IMR-90 (cell line): ENCODE measurements at regions not wholly inside any gene's neighbourhood (a gene's known extent, or its start where the extent isn't known, plus 50 kb on each side); places are given as distances from the start of the nearest gene placed in this dataset.

Experiments used
- ATAC-seq: fragments of 200-7000 bp; cut with Tn5 transposase; 2 replicates; pipeline ENCODE4 v1.9.1; 2020; ENCODE audit warnings: low read depth, mild to moderate bottlenecking, moderate library complexity
- BruUV-seq: library from RNA; stranded (reverse); fragments of 400-500 nt; replicated peaks from 2 replicates; lab custom pipeline; 2021; lab: Mats Ljungman, UMichigan
- CTCF ChIA-PET: fragments of 300-600 bp; formaldehyde crosslinking; extraction: SDS; loops from one replicate; lab custom pipeline; 2021; ENCODE audit warnings: antibody characterized with exemption; lab: Yijun Ruan, JAX
- POLR2A ChIA-PET: fragments of 300-600 bp; sonication (Branson Sonifier 250); formaldehyde crosslinking; loops from one replicate; lab custom pipeline; 2022; ENCODE audit warnings: antibody characterized with exemption; ENCODE audit not compliant: unreplicated experiment; lab: Charles Lee
- DNase-seq: peaks from one replicate; pipeline ENCODE4 v3.0.0; 2013
- H2AFZ ChIP-seq: replicated peaks from 2 replicates; pipeline ENCODE3; 2013; ENCODE audit warnings: low read length, mild to moderate bottlenecking; ENCODE audit not compliant: poor library complexity
- H2AK5ac ChIP-seq: 2 replicates; pipeline ENCODE4 v1.6.1; 2013; ENCODE audit warnings: low read depth, low read length, inconsistent platforms
- H2AK9ac ChIP-seq: replicated peaks from 2 replicates; pipeline ENCODE3; 2013; ENCODE audit warnings: mild to moderate bottlenecking, low read depth, low read length, moderate library complexity; ENCODE audit not compliant: poor library complexity
- H2BK120ac ChIP-seq: 2 replicates; pipeline ENCODE4 v1.6.1; 2013; ENCODE audit warnings: low read depth, low read length, inconsistent platforms
- H2BK15ac ChIP-seq: 3 replicates; pipeline ENCODE4 v1.6.1; 2013; ENCODE audit warnings: low read depth, low read length, inconsistent platforms
- H2BK20ac ChIP-seq: 2 replicates; pipeline ENCODE4 v1.6.1; 2013; ENCODE audit warnings: low read depth, mild to moderate bottlenecking, inconsistent platforms, low read length, moderate library complexity
- H2BK5ac ChIP-seq: 2 replicates; pipeline ENCODE4 v1.6.1; 2013; ENCODE audit warnings: mild to moderate bottlenecking, low read depth, low read length, inconsistent platforms; ENCODE audit not compliant: poor library complexity, severe bottlenecking
- H3K14ac ChIP-seq: replicated peaks from 2 replicates; pipeline ENCODE4 v1.6.1; 2013; ENCODE audit warnings: low read depth, low read length, inconsistent platforms
- H3K18ac ChIP-seq: 2 replicates; pipeline ENCODE4 v1.6.1; 2013; ENCODE audit warnings: low read depth, low read length, control low read depth
- H3K23ac ChIP-seq: 2 replicates; pipeline ENCODE4 v1.6.1; 2013; ENCODE audit warnings: low read depth, low read length, inconsistent platforms
- H3K27ac ChIP-seq: 2 replicates; pipeline ENCODE4 v1.5.1; 2013; ENCODE audit warnings: mild to moderate bottlenecking, control low read depth, low read length; ENCODE audit not compliant: insufficient read depth
- H3K27me3 ChIP-seq: 2 replicates; pipeline ENCODE4 v1.6.1; 2013; ENCODE audit warnings: low read length; ENCODE audit not compliant: control insufficient read depth, insufficient read depth
- H3K36me3 ChIP-seq: 2 replicates; pipeline ENCODE4 v1.6.1; 2013; ENCODE audit warnings: low read length, mixed read lengths; ENCODE audit not compliant: control insufficient read depth, insufficient read depth
- H3K4ac ChIP-seq: 2 replicates; pipeline ENCODE4 v1.6.1; 2013; ENCODE audit warnings: low read depth, low read length, inconsistent platforms
- H3K4me1 ChIP-seq: 2 replicates; pipeline ENCODE4 v1.6.1; 2013; ENCODE audit warnings: low read length, mixed read lengths; ENCODE audit not compliant: control insufficient read depth, insufficient read depth
- H3K4me2 ChIP-seq: 2 replicates; pipeline ENCODE4 v1.6.1; 2013; ENCODE audit warnings: low read depth, mild to moderate bottlenecking, control low read depth, low read length, moderate library complexity
- H3K4me3 ChIP-seq: 2 replicates; pipeline ENCODE4 v1.5.1; 2013; ENCODE audit warnings: low read depth, mild to moderate bottlenecking, control low read depth, low read length, moderate library complexity; ENCODE audit not compliant: insufficient read depth
- H3K56ac ChIP-seq: 2 replicates; pipeline ENCODE4 v1.6.1; 2013; ENCODE audit warnings: low read length, inconsistent platforms; ENCODE audit not compliant: insufficient read depth; ENCODE audit errors: extremely low read depth
- H3K79me1 ChIP-seq, 2 experiments: 2 replicates each; pipeline ENCODE4 v1.6.1; 2013; ENCODE audit warnings: low read length in 2 of 2, inconsistent platforms in 1 of 2, low read depth in 1 of 2
- H3K9ac ChIP-seq: 2 replicates; pipeline ENCODE4 v1.6.1; 2013; ENCODE audit warnings: low read depth, low read length, control low read depth
- H3K9me1 ChIP-seq: 2 replicates; pipeline ENCODE4 v1.6.1; 2013; ENCODE audit warnings: low read length, inconsistent platforms; ENCODE audit not compliant: insufficient read depth
- H3K9me3 ChIP-seq: 2 replicates; pipeline ENCODE4 v1.6.1; 2013; ENCODE audit warnings: low read length; ENCODE audit not compliant: control insufficient read depth, insufficient read depth
- H4K20me1 ChIP-seq: 2 replicates; pipeline ENCODE4 v1.6.1; 2013; ENCODE audit warnings: low read length, inconsistent platforms; ENCODE audit not compliant: insufficient read depth
- H4K5ac ChIP-seq: 2 replicates; pipeline ENCODE4 v1.6.1; 2013; ENCODE audit warnings: mild to moderate bottlenecking, low read depth, low read length, control low read depth
- H4K8ac ChIP-seq, 2 experiments: 2 replicates each; pipeline ENCODE4 v1.6.1; 2013; ENCODE audit warnings: low read depth in 2 of 2, low read length in 2 of 2, control low read depth in 1 of 2, inconsistent platforms in 1 of 2
- H4K91ac ChIP-seq: 2 replicates; pipeline ENCODE4 v1.6.1; 2013; ENCODE audit warnings: low read depth, low read length, inconsistent platforms; ENCODE audit not compliant: insufficient read depth
- BHLHE40 ChIP-seq: fragments of 150-350 bp; IDR thresholded peaks from 2 replicates; pipeline ENCODE4 v1.6.1; 2016; ENCODE audit warnings: mild to moderate bottlenecking, low read depth, low read length
- CEBPB ChIP-seq: IDR thresholded peaks from 2 replicates; pipeline ENCODE4 v1.6.1; 2012; ENCODE audit warnings: low read depth, low read length, improper control_type of control experiment
- CHD1 ChIP-seq: IDR thresholded peaks from 2 replicates; pipeline ENCODE4 v1.6.1; 2012; ENCODE audit warnings: low read depth, low read length, improper control_type of control experiment
- CTCF ChIP-seq: conservative IDR thresholded peaks from 2 replicates; pipeline ENCODE4 v1.5.1; 2012; ENCODE audit warnings: mild to moderate bottlenecking, low read depth, low read length, improper control_type of control experiment
- FOS ChIP-seq: fragments of 150-350 bp; IDR thresholded peaks from 2 replicates; pipeline ENCODE4 v1.6.1; 2016; ENCODE audit warnings: low read depth, low read length
- MAFK ChIP-seq: IDR thresholded peaks from 2 replicates; pipeline ENCODE4 v1.6.1; 2012; ENCODE audit warnings: low read depth, low read length, improper control_type of control experiment
- MAZ ChIP-seq: IDR thresholded peaks from 2 replicates; pipeline ENCODE4 v1.6.1; 2012; ENCODE audit warnings: low read depth, mild to moderate bottlenecking, low read length, improper control_type of control experiment, moderate library complexity, borderline replicate concordance
- MXI1 ChIP-seq: IDR thresholded peaks from 2 replicates; pipeline ENCODE4 v1.6.1; 2012; ENCODE audit warnings: low read depth, mild to moderate bottlenecking, low read length, moderate library complexity, borderline replicate concordance
- POLR2A ChIP-seq: IDR thresholded peaks from 2 replicates; pipeline ENCODE4 v1.6.1; 2012; ENCODE audit warnings: mild to moderate bottlenecking, low read depth, low read length
- RAD21 ChIP-seq: IDR thresholded peaks from 2 replicates; pipeline ENCODE4 v1.6.1; 2012; ENCODE audit warnings: low read length, improper control_type of control experiment
- RCOR1 ChIP-seq: IDR thresholded peaks from 2 replicates; pipeline ENCODE4 v1.6.1; 2012; ENCODE audit warnings: mild to moderate bottlenecking, low read length, improper control_type of control experiment; ENCODE audit not compliant: insufficient replicate concordance
- RFX5 ChIP-seq: IDR thresholded peaks from 2 replicates; pipeline ENCODE4 v1.8.0; 2012; ENCODE audit warnings: low read depth, mild to moderate bottlenecking, low read length, moderate library complexity
- SMC3 ChIP-seq: fragments of 150-350 bp; IDR thresholded peaks from 2 replicates; pipeline ENCODE4 v1.6.1; 2016; ENCODE audit warnings: low read depth, mild to moderate bottlenecking, antibody characterized with exemption, low read length, moderate library complexity
- USF2 ChIP-seq: fragments of 150-350 bp; IDR thresholded peaks from 2 replicates; pipeline ENCODE4 v1.6.1; 2017; ENCODE audit warnings: mild to moderate bottlenecking, antibody characterized with exemption, low read length, low read depth
- WGBS, 2 experiments: methylation state at CpG; one replicate each; pipeline versions ENCODE4 v1.1.5 to v1.1.7; 2013; ENCODE audit warnings: missing lambda C conversion rate in 2 of 2; ENCODE audit not compliant: insufficient read length in 1 of 2; ENCODE audit errors: extremely low coverage in 2 of 2; 5-methylcytosine and 5-hydroxymethylcytosine counted together
- dilution Hi-C: fragments of 300-500 bp; cut with HindIII; formaldehyde crosslinking; loops from one replicate; pipeline ENCODE4 v1.14.3; 2018; ENCODE audit warnings: low sequenced_read_pairs; ENCODE audit not compliant: unreplicated experiment
- in situ Hi-C: fragments of 300-500 bp; cut with MboI; formaldehyde crosslinking; loops from 3 replicates; pipeline ENCODE4 v1.14.3; 2019; ENCODE audit warnings: low sequenced_read_pairs, inconsistent platforms, mixed read lengths
- intact Hi-C: fragments of 100-400 bp; cut with micrococcal nuclease; formaldehyde crosslinking; loops from 2 replicates; pipeline ENCODE4 v1.10.0; 2022

- H3K18ac ChIP-seq, result no peak overlapping the region
- H3K36me3 ChIP-seq, result no peaks in the 10 kb centered on the region
- no peak overlapping the region for H2AK5ac ChIP-seq
- H3K23ac ChIP-seq, result no peak overlapping the region
- H3K9ac ChIP-seq, result no peak overlapping the region
- no peaks in the 10 kb centered on the region for H3K9me3 ChIP-seq
- H3K4me2 ChIP-seq, result no peak overlapping the region
- no peak overlapping the region for H3K4me3 ChIP-seq
- H2AFZ ChIP-seq, result no peak overlapping the region
- dilution Hi-C loops (no loop called here), in situ Hi-C loops (no loop called here), intact Hi-C loops (no loop called here)
- H2BK5ac ChIP-seq, result no peak overlapping the region
- no TSS peak for BruUV-seq
- no peak overlapping the region for H2BK15ac ChIP-seq
- H3K79me1 ChIP-seq, result no peaks in the 10 kb centered on the region
- no peak overlapping the region for H2BK20ac ChIP-seq
- H4K91ac ChIP-seq, result no peak overlapping the region
- no peaks in the 10 kb centered on the region for H3K4me1 ChIP-seq
- H3K14ac ChIP-seq, result no peak overlapping the region
- H3K27ac ChIP-seq, result no peak overlapping the region
- no peak overlapping the region for H2AK9ac ChIP-seq
- H4K5ac ChIP-seq, result no peak overlapping the region
- ChIA-PET POLR2A (no interaction called here), CTCF (interaction anchor here (0.9 kb wide), 1 partner anchor 9 kb away, joined by 4 read pairs; no protein-coding TSS in a partner anchor)
- no peak overlapping the region for H3K56ac ChIP-seq
- WGBS, 2 experiments, result 77% methylated on average over 2 of the region's 3 CpGs; no CpG with 5 or more reads in 1 of the 2 experiments
- no peak overlapping the region for H2BK120ac ChIP-seq
- peaks cover 48% of the 10 kb centered on the region for H3K27me3 ChIP-seq
- H3K4ac ChIP-seq, result no peak overlapping the region
- no peaks in the 10 kb centered on the region for H4K20me1 ChIP-seq
- ATAC-seq (no peak), DNase-seq (no peak)
- peaks cover 4% of the 10 kb centered on the region; the same call in 1 of the 2 replicates for H3K9me1 ChIP-seq
- no peak for TF ChIP-seq SMC3
- TF ChIP-seq USF2, result no peak
- no peak for TF ChIP-seq CEBPB
- no peak for TF ChIP-seq BHLHE40
- TF ChIP-seq POLR2A, result no peak
- no peak for TF ChIP-seq CHD1
- no peak for TF ChIP-seq MAFK
- no peak for TF ChIP-seq RAD21
- TF ChIP-seq RCOR1, result no peak
- TF ChIP-seq FOS, result no peak
- no peak for TF ChIP-seq RFX5
- TF ChIP-seq CTCF, result no peak
- no peak for TF ChIP-seq MXI1
- no peak for TF ChIP-seq MAZ
- H4K8ac ChIP-seq, result no peak overlapping the region
Observed at GRCh38 chr2:120404274-120404673, 58.3 kb downstream of the INHBB start.
